HG03575 (cell line): ENCODE measurements at regions not wholly inside any gene's neighbourhood (a gene's known extent, or its start where the extent isn't known, plus 50 kb on each side); places are given as distances from the start of the nearest gene placed in this dataset.
"Not testable (repeated sequence)": the region's sequence is repeated elsewhere in the genome, so short reads cannot be mapped to it uniquely, and the experiment has no call there.

Source experiments
- ATAC-seq: cut with Tn5 transposase; IDR thresholded peaks from one replicate; pipeline ENCODE4 v1.9.1; 2021; ENCODE audit not compliant: unreplicated experiment, insufficient number of reproducible peaks, low FRiP score; ENCODE audit errors: extremely low read depth

DNA sequence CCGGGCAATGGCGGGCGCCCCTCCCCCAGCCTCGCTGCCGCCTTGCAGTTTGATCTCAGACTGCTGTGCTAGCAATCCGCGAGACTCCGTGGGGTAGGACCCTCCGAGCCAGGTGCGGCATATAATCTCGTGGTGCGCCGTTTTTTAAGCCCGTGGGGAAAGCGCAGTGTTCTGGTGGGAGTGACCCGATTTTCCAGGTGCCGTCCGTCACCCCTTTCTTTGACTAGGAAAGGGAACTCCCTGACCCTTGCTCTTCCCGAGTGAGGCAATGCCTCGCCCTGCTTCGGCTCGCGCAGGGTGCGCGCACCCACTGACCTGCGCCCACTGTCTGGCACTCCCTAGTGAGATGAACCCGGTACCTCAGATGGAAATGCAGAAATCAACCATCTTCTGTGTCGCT lies 171.9 kb downstream of the GALR1 start:
- not testable (repeated sequence) for ATAC-seq

DNA sequence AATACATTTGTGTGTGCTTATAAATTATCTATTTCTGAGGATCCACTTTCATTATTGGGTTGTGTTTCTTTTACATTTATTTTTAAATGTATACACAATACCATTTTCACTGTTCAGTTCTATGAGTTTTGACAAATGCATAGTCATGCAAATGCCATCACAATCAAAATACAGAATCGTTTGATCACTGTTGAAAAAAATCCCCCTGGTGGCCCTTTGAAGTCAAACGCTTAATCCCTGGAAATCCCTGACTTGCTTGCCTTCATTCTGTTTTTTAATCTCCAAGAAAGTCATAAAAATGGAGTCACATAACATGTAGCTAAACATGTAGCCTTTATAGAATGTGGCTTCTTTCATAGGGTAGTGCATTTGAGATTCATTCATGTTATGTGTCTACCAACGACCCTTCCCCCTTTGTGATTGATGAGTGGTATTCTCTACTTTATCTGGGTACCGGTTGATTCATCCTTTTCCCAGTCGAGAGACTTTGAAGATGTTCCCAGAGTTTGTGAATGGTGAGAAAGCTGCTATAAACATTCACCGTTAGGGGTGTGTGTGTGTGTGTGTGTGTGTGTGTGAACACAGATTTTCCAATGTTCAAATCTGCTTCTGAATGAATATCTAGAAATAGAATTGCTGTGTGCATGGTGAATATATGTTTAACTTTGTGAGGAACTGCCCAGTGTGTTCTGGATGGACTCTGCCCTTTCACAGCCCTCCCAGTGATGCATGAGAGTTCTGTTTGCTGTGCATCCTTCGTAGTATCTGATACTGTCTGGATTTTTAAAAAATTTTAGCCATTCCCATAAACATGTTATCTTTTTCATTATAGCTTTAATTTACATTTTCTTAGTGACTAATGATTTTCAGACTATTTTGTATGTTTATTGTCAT lies 173.6 kb downstream of the GALR1 start:
- no peak for ATAC-seq

DNA sequence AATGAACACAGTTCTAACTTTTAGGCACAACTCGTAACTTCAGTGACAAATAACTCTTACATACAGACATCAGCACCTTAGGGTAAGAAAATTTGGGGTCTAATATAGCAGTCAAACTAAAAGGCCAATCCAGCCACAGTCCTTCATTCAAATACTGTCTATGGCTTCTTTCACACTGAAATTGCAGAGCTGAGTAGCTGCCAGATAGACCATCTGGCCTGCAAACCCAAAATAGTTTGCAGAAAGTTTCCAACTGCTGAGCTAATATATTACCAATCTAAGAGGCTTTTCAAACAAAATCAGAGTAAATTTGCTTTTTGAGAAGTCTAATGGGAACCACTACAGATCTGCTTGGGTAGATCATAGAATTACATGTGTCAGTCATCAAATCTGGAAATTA lies 183.4 kb downstream of the GALR1 start:
- ATAC-seq = no peak

DNA sequence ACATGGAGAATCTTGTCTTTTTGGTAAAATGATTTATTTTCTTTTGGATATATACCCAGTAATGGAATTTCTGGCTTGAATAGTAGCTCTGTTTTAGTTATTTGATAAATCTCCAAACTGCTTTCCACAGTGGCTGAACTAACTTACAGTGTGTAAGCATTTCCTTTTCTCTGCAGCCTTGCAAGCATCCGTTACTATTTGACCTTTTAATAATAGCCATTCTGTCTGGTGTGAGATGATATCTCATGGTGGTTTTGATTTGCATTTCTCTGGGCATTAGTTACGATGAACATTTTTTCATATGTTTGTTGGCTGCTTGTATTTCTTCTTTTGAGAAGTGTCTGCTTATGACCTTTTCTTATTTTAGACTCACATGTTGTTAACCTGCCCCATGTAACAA lies 190.2 kb downstream of the GALR1 start:
- no peak for ATAC-seq

DNA sequence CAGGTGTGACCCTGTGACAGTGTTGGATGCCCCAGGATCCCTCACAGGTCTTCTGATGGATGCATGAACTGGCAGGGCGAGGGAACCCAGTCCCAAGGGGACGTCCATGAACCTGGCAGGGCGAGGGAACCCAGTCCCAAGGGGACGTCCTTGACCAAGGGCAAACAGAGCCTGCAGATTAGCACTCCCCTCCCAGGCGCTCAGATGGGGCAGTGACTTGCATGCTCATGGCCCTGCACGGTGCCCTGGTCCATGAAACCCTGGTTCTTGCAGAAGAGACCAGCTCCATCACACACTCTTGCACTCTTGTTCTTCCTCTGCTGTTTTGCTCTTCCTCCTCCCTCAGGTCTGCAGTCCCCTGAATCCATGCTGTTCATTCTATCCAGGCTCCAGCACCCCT lies 192.7 kb downstream of the GALR1 start:
- ATAC-seq = no peak

DNA sequence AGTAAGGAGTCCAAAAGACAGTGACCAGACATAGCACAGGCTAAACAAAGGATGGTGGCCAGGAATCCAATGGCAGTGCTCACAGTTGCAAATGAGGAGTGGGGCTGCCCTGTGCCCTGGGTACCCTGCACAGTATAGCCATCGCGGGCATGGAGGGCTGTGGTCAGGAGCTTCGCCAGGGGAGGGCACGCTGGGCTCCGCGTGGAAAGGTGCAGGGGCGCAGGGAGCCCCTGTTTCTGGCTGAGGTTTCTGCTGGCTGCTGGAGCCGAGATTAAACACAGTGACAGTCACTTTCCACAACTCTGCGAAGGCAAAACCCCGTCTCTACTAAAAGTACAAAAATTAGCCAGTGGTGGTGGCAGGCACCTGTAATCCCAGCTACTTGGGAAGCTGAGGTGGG lies 194.7 kb downstream of the GALR1 start:
- no peak for ATAC-seq

DNA sequence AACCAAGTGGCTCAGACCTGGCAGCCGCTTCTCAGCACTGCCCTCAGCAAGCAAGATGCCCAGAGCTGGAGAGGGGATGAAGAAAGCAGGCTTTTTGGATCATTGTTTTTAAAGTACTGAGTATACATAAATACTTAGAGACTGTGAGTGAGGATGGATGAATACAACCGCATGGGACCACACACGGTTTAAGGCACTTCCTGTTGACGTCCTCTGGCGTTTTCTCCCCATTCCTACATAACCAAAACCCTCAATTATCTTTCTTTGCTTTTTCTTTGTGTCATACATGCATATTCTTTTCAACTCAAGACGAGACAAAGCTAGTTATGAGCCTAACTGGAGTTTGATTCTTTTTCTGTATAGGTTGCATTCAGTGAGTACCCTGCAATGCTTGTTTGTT lies 198.4 kb downstream of the GALR1 start:
- ATAC-seq = no peak

DNA sequence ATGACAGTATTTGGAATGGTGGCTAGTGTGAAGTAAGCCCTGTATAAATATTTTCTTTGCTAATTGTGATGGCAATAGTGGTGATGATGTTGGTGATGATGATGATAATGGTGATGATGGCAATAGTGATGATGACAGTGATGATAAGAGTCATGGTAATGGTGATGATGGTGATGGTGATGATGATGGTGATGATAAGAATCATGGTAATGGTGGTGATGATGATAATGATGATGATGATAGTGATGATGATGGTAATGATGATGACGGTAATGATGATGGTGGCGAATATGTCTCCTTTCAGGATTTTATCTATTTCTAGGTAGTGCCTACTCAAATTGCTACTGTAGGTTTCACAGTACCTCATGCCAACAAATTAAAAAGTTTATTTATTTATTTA lies 205.4 kb downstream of the GALR1 start:
- ATAC-seq = no peak

DNA sequence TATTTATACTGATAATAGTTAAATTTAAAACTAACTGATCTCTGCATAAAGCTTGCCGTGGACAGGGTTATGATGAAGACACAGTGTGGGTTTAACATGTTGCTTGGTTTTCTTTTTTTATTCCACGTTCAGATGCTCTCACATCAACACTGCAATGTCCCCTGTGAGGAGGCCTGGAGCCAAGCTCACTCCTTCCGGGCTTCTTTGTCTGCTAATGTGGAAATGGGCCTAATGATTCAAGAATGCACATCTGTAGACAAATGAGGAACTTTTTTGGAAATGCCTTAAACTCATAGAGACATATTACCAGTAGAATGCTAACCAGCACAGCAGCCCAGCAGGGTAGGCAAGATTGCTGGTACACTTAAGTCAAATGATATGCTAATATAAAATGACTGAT lies 208.0 kb downstream of the GALR1 start:
- ATAC-seq = no peak

DNA sequence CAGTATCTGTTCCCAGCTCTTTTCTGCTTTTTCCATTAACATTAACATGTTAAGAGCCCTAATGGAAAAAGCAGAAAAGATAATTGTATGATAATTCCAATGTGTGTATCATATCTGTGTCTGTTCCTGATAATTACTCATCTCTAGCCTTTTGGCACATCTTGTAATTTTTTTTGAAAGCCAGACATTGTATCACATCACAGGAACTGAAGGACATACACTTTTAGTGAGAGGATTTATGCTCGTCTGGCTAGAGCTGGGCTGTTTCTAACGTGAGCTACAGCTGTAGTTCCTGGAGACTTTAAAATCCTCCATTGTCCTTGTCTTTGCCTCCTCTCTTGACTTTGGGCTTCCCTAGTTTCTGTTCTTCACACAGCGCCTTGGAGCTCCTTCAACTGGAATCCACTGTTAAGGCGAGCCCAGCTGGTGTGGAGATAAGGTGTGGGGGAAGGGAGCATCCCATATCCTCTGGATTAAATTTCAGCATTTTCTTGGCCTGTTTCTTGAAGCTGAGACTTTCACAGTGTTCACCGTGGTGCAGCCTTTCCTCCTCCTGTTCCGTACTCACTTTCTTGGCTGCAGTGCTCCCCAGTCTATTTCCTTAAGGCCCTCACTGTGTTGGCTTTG lies 211.5 kb downstream of the GALR1 start:
- ATAC-seq = no peak

DNA sequence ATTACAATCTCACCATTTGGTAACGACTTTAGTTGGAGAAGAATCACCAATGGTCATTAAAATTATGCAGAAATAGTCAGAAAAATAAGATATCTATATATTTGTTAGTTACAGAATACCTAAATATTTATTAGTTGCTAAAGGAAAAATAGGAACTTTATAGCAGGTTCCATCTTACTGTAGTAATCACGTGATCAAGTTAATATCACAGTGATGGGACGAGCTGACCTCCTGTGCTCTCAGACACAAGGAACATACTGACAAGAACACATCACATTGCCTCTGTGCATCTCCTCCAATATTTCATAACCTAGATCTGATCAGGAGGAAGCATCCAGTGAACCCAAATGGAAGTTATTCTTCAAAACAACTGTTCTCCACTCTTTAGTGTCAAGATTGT lies 215.3 kb downstream of the GALR1 start:
- no peak for ATAC-seq

DNA sequence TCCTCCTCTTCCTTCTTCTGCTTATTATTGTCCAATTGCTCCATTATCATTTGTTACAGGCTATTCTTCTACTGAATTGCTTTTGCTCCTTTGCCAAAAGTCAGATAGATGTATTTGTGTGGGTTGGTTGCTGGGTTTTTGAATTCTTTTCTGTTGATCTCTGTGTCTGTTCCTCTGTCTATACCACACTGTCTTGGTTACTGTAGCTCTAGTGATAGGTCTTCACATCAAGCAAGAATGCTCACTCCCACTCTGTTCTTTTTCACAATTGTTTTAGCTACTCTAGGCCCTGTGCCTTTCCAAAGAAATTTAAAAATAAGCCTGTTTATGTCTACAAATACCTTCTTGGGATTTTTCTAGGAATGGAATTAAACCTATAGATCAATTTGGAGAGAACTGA lies 217.2 kb downstream of the GALR1 start:
- no peak for ATAC-seq

DNA sequence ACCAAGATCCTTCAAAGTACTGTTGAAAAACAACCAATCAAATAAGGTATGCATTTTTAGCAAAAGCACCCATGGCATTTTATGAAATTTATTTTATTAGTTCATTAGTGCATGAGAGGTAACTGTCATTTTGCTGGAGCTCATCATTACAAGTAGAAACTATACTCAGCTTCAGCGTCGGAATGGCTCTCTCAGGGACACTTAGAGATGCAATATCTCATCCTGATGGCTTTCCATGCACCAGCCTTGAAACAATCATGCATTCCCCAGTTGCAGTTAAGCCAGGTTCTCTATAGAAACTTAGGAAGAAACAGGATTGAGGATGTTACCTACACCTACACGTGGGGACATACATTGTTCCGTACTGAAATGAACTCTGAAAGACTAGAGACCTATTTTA lies 219.5 kb downstream of the GALR1 start:
- no peak for ATAC-seq

DNA sequence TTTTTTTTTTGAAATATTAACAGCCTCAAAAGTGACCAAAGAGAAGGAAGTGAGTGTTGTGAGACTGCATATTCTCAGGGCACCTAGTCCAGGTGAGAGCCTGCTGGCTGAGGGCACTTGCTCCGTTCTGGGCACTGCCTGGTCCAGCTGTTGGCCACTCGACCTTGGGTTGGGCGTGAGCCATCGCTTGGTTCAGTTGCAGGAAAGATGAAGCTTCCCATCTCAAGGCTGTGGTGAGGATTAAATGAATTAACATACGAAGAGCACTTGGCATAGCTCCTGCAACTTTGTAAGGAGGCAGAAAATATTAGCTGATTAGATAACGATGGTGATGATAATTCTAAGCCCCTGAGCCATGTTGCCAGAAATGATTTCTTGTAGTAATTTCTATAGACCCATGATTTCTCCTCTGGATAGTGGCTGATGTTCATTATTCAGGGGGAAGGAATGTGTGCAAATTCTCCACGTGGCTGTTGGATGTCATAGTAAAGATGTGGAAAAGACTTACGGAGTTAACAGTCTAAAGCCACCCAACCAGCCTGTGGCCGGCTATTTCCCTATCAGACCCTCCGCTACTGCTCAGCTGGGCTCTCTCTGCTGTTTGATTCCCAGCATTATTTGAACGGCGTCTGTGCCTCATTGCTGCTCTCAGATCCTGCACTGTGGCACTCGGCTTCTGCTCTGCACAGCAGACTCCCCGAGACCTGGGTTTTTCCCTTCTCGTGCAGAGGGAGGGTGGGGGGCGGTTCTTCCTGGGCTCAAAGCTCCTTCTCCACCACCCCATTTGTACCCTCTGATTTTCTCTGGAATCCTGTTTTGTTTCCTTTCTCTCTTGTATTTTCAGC lies 221.1 kb downstream of the GALR1 start:
- no peak for ATAC-seq

DNA sequence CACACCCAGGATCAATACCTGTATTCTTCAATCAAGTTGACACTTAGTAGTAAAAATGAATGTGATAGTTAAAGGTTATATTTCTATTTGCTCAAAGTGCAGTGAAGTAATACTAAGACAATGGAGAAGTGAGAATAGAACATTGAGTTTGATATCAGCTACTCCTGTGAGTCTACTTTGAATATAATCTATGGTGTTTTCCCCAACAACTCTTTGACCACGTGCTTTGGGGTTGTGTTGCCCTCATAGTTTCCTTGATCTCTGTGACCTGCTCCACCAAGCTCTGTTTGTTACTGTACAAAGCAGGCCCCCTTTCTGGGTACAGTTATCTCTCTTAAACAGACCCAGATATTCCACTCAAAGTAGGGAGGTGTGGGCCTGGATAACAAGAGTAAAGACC lies 222.9 kb downstream of the GALR1 start:
- no peak for ATAC-seq

DNA sequence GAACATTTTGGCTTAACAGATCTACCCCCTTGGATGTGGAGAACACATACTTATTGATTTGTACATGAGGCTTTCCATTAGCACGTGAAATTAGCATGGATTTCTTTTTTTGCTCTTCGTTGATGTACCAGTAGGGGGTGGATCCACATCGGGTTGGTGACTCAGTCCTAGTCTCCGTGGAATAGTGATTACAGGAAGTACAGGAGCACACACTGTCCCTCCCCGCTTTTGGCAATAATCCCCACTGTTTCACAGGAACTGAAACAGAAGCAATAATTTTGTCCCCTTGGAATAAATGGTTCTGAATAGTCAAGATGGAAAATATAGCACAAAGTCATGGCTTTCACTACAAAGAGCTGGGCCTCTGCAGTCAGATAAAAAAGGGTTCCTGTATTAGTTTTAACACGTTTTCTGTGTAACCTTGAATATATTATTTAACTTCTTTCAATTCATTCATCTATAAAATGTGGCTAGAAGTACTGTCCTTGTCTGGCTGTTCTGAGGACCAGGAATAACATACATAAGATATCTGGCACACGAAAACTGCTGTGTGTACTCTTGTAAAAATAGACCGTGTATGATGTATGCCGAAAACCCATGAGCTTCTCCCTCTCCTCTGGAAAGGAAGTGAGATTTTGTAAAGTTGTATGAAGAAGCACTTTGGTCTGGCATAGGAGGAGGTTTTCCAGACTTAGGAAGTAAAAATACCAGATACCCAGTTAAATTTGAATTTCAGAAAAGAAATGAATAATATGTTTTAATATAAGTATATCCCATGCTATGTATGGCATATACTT lies 229.2 kb downstream of the GALR1 start:
- no peak for ATAC-seq

DNA sequence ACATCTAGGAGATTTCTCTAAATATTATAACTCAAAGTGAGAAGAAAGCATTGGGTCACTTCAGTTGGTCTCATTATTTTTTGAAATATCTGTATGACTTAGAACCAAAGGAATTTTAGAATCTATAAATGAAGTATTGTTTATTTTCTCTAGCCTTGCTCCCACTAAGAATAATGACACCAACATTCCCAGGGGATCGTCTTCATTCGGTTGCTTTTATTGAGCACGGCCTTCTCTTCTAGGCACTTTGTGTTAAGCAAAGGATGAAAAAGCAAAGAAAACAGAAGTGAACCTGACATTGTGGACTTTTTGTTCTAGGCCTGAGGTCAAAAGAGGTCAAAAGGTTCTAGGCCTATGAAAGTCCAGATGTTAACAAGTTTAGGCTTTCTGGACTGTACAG lies 231.9 kb downstream of the GALR1 start:
- no peak for ATAC-seq

DNA sequence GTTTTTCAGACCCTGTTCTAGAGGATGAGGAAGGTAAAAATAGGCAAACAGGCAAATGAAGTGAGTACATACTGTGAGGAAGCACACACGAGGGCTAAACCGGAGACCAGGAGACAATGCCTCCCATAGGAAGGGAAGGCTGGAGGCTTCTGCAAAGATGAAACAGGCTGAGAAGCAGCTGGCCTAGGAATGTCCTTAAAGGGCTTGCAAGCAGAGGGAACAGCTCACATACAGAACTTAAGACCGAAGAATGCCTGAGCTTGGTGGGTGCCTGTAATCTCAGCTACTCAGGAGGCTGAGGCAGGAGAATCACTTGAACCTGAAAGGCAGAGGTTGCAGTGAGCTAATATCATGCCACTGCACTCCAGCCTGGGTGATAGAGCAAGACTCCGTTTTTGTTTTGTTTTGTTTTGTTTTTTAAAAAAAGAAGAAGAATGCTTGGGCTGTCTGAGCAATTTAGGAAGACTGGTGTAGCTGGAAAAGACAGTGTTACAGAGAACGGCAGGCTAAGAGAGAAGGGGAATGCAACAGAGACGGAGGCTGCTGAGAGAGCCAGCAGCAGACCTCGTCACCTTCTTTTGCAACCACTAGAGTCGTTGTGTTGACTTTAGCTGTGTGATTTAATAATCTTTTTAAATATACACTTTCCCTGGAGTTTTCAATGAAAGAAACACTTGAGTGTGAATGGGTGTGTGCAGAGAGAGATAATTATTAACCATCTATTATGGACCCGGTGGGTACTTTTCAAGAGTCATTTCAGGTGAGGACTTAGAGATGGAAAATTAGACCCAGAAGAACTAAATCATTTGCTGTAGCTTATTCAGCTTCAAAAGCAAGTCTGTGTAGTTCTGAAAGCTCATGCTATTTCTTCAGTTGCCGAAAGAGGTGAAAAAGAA lies 232.8 kb downstream of the GALR1 start:
- ATAC-seq = no peak
